Stomach (tissue), 8 donors: ENCODE measurements at regions not wholly inside any gene's neighbourhood (a gene's known extent, or its start where the extent isn't known, plus 50 kb on each side); places are given as distances from the start of the nearest gene placed in this dataset.

Experiments used
- DNase-seq, 2 donors: peaks; one replicate each; pipeline versions ENCODE4 v3.0.0 to v3.0.0-alpha.2; 2013 to 2019
- H3K27ac ChIP-seq, 5 donors: fragments of 200-600 bp in 4 of 5; sonication (generic) in 4 of 5; one replicate each; pipeline ENCODE4 v1.5.1; 2013 to 2019; ENCODE audit warnings: mild to moderate bottlenecking in 1 of 5, moderate library complexity in 1 of 5
- H3K27me3 ChIP-seq, 3 donors: fragments of 200-600 bp; sonication (generic); one replicate each; pipeline ENCODE4 v1.5.1; 2017 to 2019; ENCODE audit warnings: mixed run types in 1 of 3
- H3K36me3 ChIP-seq, 4 donors: fragments of 200-600 bp; sonication (generic); 1 replicate in 3 of 4; 2 replicates in 1 of 4; pipeline ENCODE4 v1.5.1; 2016 to 2019
- H3K4me1 ChIP-seq, 4 donors: fragments of 200-600 bp; sonication (generic); one replicate each; pipeline ENCODE4 v1.5.1; 2016 to 2019
- H3K4me3 ChIP-seq, 4 donors: fragments of 200-600 bp; sonication (generic) in 3 of 4; one replicate each; pipeline ENCODE4 v1.5.1; 2016 to 2019; ENCODE audit warnings: mild to moderate bottlenecking in 1 of 4
- H3K9me3 ChIP-seq, 4 donors: fragments of 200-600 bp; sonication (generic); one replicate each; pipeline ENCODE4 v1.5.1; 2016 to 2019
- EP300 ChIP-seq: sonication (generic); formaldehyde crosslinking; IDR thresholded peaks from one replicate; pipeline ENCODE4 v1.6.1; 2017; ENCODE audit warnings: antibody characterized with exemption
- POLR2A ChIP-seq, 4 donors: fragments of 450-650 bp; IDR thresholded peaks; one replicate each; pipeline ENCODE4 v1.6.1; 2016; ENCODE audit warnings: antibody characterized with exemption in 4 of 4, control low read depth in 2 of 4, mild to moderate bottlenecking in 1 of 4, moderate library complexity in 1 of 4
- POLR2AphosphoS5 ChIP-seq, 3 donors: sonication (generic); formaldehyde crosslinking; IDR thresholded peaks; one replicate each; pipeline ENCODE4 v1.6.1; 2016; ENCODE audit warnings: antibody characterized with exemption in 3 of 3
- WGBS, 5 donors: extraction: QIAGEN DNeasy Blood & Tissue Kit in 3 of 5; methylation state at CpG; one replicate each; pipeline versions ENCODE4 v1.1.5 to v1.1.7; 2013 to 2018; 5-methylcytosine and 5-hydroxymethylcytosine counted together
- intact Hi-C: fragments of 100-400 bp; cut with DNase I; formaldehyde crosslinking; loops from one replicate; pipeline ENCODE4 v1.15.1; 2023; ENCODE audit warnings: low total_unique reads
- TF ChIP-seq, protein P1 (sequence below), 7 experiments: fragments of 450-650 bp in 4 of 7; fragments of 200-600 bp in 3 of 7; sonication (generic) in 3 of 7; IDR thresholded peaks; one replicate each; pipeline ENCODE4 v1.5.1; 2016 to 2019; ENCODE audit warnings: antibody characterized with exemption in 7 of 7, control low read depth in 2 of 7, mild to moderate bottlenecking in 1 of 7
- donor health status: healthy with polysubstance abuse.
- donor health status: Bipolar disorder and iron deficiency.
- donor health status: healthy.

- Histone ChIP-seq H3K4me3 (no peak overlapping the region), H3K4me1 (no peaks in the 10 kb centered on the region), H3K27ac (no peak overlapping the region), H3K9me3 (peaks cover 6 to 31% (median 21%) of the 10 kb centered on the region in 4 donors), H3K27me3 (no peaks in the 10 kb centered on the region), H3K36me3 (no peaks in the 10 kb centered on the region)
- DNase-seq = no peak
- intact Hi-C loops = no loop called here
- 68 to 88% (median 75%) methylated on average over 1 of the region's 1 CpG for WGBS, 5 donors
- TF ChIP-seq POLR2A (IDR thresholded peaks at IDR 0.05) (no peak), EP300 (no peak), POLR2AphosphoS5 (IDR thresholded peaks at IDR 0.05) (no peak)
- TF ChIP-seq, protein P1, sequence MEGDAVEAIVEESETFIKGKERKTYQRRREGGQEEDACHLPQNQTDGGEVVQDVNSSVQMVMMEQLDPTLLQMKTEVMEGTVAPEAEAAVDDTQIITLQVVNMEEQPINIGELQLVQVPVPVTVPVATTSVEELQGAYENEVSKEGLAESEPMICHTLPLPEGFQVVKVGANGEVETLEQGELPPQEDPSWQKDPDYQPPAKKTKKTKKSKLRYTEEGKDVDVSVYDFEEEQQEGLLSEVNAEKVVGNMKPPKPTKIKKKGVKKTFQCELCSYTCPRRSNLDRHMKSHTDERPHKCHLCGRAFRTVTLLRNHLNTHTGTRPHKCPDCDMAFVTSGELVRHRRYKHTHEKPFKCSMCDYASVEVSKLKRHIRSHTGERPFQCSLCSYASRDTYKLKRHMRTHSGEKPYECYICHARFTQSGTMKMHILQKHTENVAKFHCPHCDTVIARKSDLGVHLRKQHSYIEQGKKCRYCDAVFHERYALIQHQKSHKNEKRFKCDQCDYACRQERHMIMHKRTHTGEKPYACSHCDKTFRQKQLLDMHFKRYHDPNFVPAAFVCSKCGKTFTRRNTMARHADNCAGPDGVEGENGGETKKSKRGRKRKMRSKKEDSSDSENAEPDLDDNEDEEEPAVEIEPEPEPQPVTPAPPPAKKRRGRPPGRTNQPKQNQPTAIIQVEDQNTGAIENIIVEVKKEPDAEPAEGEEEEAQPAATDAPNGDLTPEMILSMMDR (IDR thresholded peaks at IDR 0.05) = no peak
Measured at GRCh38 chr14:82138431-82138830, 604.8 kb upstream of the SEL1L start.

- Histone ChIP-seq H3K4me3 (no peak overlapping the region), H3K9me3 (no peaks in the 10 kb centered on the region), H3K27me3 (no peaks in the 10 kb centered on the region), H3K4me1 (no peaks in the 10 kb centered on the region), H3K36me3 (no peaks in the 10 kb centered on the region), H3K27ac (no peak overlapping the region)
- no peak for DNase-seq
- intact Hi-C loops = no loop called here
- TF ChIP-seq POLR2AphosphoS5 (IDR thresholded peaks at IDR 0.05) = no peak
- no peak for TF ChIP-seq POLR2A (IDR thresholded peaks at IDR 0.05)
- TF ChIP-seq EP300 = no peak
- TF ChIP-seq, protein P1 (IDR thresholded peaks at IDR 0.05) = no peak
Measured at GRCh38 chr14:82146846-82147245, 613.2 kb upstream of the SEL1L start.

- DNase-seq = no peak
- WGBS, 5 donors = 74 to 84% (median 82%) methylated on average over 4 of the region's 4 CpGs
- H3K4me3 ChIP-seq = no peak overlapping the region
- H3K4me1 ChIP-seq = no peaks in the 10 kb centered on the region
- H3K27ac ChIP-seq = no peak overlapping the region
- no peaks in the 10 kb centered on the region for H3K27me3 ChIP-seq
- H3K36me3 ChIP-seq = no peaks in the 10 kb centered on the region
- no peaks in the 10 kb centered on the region for H3K9me3 ChIP-seq
- intact Hi-C loops = no loop called here
- TF ChIP-seq POLR2A (IDR thresholded peaks at IDR 0.05) (no peak), POLR2AphosphoS5 (IDR thresholded peaks at IDR 0.05) (no peak), EP300 (no peak)
- TF ChIP-seq, protein P1 (IDR thresholded peaks at IDR 0.05) = no peak
Measured at GRCh38 chr14:82153689-82154088, 620.0 kb upstream of the SEL1L start.

DNA sequence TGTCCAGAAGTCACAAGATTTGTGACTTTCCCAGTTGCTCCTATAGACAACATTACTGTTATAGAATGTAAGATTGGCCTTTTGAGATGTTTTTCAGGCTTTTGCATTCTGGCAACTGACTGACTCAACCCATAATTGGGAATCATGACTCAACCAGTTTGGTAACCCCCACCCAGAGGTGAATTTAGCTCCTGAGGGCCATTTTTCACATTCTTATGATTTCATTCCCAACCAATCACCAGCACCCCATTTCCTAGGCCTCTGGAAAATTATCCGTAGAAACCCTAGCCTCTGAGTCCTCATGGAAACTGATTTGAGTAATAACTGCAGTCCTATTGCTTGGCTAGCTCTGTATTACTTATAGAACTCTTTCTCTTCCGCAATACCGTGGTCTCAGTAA lies 626.0 kb upstream of the SEL1L start:
- Histone ChIP-seq H3K4me3 (no peak overlapping the region), H3K36me3 (no peaks in the 10 kb centered on the region), H3K4me1 (no peaks in the 10 kb centered on the region), H3K27me3 (no peaks in the 10 kb centered on the region), H3K9me3 (peaks cover 0 to 22% (median 7%) of the 10 kb centered on the region in 4 donors), H3K27ac (no peak overlapping the region)
- DNase-seq = no peak
- TF ChIP-seq POLR2A (IDR thresholded peaks at IDR 0.05) = no peak
- TF ChIP-seq POLR2AphosphoS5 (IDR thresholded peaks at IDR 0.05) = no peak
- TF ChIP-seq, protein P1 (IDR thresholded peaks at IDR 0.05) = no peak
- TF ChIP-seq EP300 = no peak
- intact Hi-C loops = no loop called here
- 90 to 99% (median 97%) methylated on average over 3 of the region's 3 CpGs for WGBS, 5 donors
